D721Med (cell line): ENCODE measurements at regions not wholly inside any gene's neighbourhood (a gene's known extent, or its start where the extent isn't known, plus 50 kb on each side); places are given as distances from the start of the nearest gene placed in this dataset.

Experiments used
- DNase-seq: peaks from one replicate; pipeline ENCODE4 v3.0.0; 2011; ENCODE audit warnings: low spot score; ENCODE audit not compliant: insufficient read length
- FAIRE-seq: peaks from 2 replicates; lab custom pipeline; 2011; peaks lifted over from hg19 to GRCh38; lab: Jason Lieb, UNC
- CTCF ChIP-seq: IDR thresholded peaks from 2 replicates; pipeline ENCODE4 v1.5.1; 2012; ENCODE audit warnings: mild to moderate bottlenecking, control low read depth; ENCODE audit not compliant: insufficient read depth; ENCODE audit errors: missing control alignments

GRCh38 chr3:111482574-111482973 is 59.4 kb upstream of the CD96 start:
- TF ChIP-seq CTCF, result no peak
- FAIRE-seq, result no peak

DNA sequence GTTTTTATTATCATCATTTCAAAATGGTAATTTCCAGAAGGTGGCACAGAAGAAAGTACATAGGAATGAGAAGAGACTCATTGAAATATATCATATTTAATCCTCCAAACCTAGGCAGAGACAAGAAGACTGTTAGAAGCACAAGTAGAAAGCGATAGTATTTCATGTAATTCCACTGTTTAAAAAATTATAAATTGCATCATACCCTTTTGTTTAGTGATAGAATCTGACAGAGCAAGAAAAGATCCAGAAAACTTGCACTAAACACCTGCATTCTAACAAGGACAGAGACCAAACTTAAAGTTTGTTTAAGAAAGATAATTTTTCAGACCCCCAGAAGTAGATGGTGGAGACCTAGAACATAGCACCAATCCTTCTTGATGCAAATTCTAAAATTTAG is 56.9 kb upstream of the CD96 start:
- TF ChIP-seq CTCF, result no peak
- FAIRE-seq, result no peak
- no peak for DNase-seq

More at GRCh38 chr3:111482574-111482973, 59.4 kb upstream of the CD96 start:
- no peak for DNase-seq
